Suprapubic skin (tissue), 4 donors: ENCODE measurements at regions not wholly inside any gene's neighbourhood (a gene's known extent, or its start where the extent isn't known, plus 50 kb on each side); places are given as distances from the start of the nearest gene placed in this dataset.

Experiments
- CTCF ChIP-seq, 2 donors: fragments of 200-600 bp in 1 of 2; fragments of 450-650 bp in 1 of 2; sonication (generic) in 1 of 2; IDR thresholded peaks; one replicate each; pipeline ENCODE4 v1.5.1; 2016 to 2019; ENCODE audit warnings: antibody characterized with exemption in 2 of 2, mild to moderate bottlenecking in 1 of 2, moderate library complexity in 1 of 2
- EP300 ChIP-seq: sonication (generic); formaldehyde crosslinking; IDR thresholded peaks from one replicate; pipeline ENCODE4 v1.6.1; 2017; ENCODE audit warnings: antibody characterized with exemption
- POLR2A ChIP-seq, 2 donors: fragments of 450-650 bp; IDR thresholded peaks; one replicate each; pipeline ENCODE4 v1.6.1; 2017; ENCODE audit warnings: antibody characterized with exemption in 2 of 2, mild to moderate bottlenecking in 2 of 2, moderate library complexity in 2 of 2
- POLR2AphosphoS5 ChIP-seq, 3 donors: sonication (generic); formaldehyde crosslinking; IDR thresholded peaks; one replicate each; pipeline ENCODE4 v1.6.1; 2017; ENCODE audit warnings: antibody characterized with exemption in 3 of 3

- TF ChIP-seq CTCF (IDR thresholded peaks at IDR 0.05) = no peak
- TF ChIP-seq POLR2A (IDR thresholded peaks at IDR 0.05) = no peak
- no peak for TF ChIP-seq POLR2AphosphoS5 (IDR thresholded peaks at IDR 0.05)
- TF ChIP-seq EP300 = no peak
Measured at GRCh38 chr20:52434453-52434852, 242.9 kb upstream of the ZFP64 start.
